IMR-90 (cell line): ENCODE measurements at regions not wholly inside any gene's neighbourhood (a gene's known extent, or its start where the extent isn't known, plus 50 kb on each side); places are given as distances from the start of the nearest gene placed in this dataset.

Experiments used
- BHLHE40 ChIP-seq: fragments of 150-350 bp; IDR thresholded peaks from 2 replicates; pipeline ENCODE4 v1.6.1; 2016; ENCODE audit warnings: mild to moderate bottlenecking, low read depth, low read length
- CEBPB ChIP-seq: IDR thresholded peaks from 2 replicates; pipeline ENCODE4 v1.6.1; 2012; ENCODE audit warnings: low read depth, low read length, improper control_type of control experiment
- CTCF ChIP-seq: conservative IDR thresholded peaks from 2 replicates; pipeline ENCODE4 v1.5.1; 2012; ENCODE audit warnings: mild to moderate bottlenecking, low read depth, low read length, improper control_type of control experiment
- POLR2A ChIP-seq: IDR thresholded peaks from 2 replicates; pipeline ENCODE4 v1.6.1; 2012; ENCODE audit warnings: mild to moderate bottlenecking, low read depth, low read length
- RFX5 ChIP-seq: IDR thresholded peaks from 2 replicates; pipeline ENCODE4 v1.8.0; 2012; ENCODE audit warnings: low read depth, mild to moderate bottlenecking, low read length, moderate library complexity
- SMC3 ChIP-seq: fragments of 150-350 bp; IDR thresholded peaks from 2 replicates; pipeline ENCODE4 v1.6.1; 2016; ENCODE audit warnings: low read depth, mild to moderate bottlenecking, antibody characterized with exemption, low read length, moderate library complexity
- USF2 ChIP-seq: fragments of 150-350 bp; IDR thresholded peaks from 2 replicates; pipeline ENCODE4 v1.6.1; 2017; ENCODE audit warnings: mild to moderate bottlenecking, antibody characterized with exemption, low read length, low read depth

- TF ChIP-seq POLR2A (no peak), CTCF (no peak), RFX5 (no peak), BHLHE40 (no peak), SMC3 (no peak), CEBPB (no peak), USF2 (no peak)
Observed at GRCh38 chr11:25218036-25218435, 721.2 kb downstream of the LUZP2 start.
